B cell (primary cell): ENCODE measurements at regions not wholly inside any gene's neighbourhood (a gene's known extent, or its start where the extent isn't known, plus 50 kb on each side); places are given as distances from the start of the nearest gene placed in this dataset.
A peak's percentile ranks its signal among the peaks of the same experiment; 100 is the strongest.

Source experiments
- ATAC-seq: fragments of 200-7000 bp; cut with Tn5 transposase; one replicate; pipeline ENCODE4 v1.10.0; 2021; ENCODE audit warnings: low read depth, mild to moderate bottlenecking, moderate number of reproducible peaks, moderate library complexity
- CTCF ChIA-PET: fragments of 350-600 bp; sonication (Branson Sonifier 250); formaldehyde crosslinking; loops from one replicate; lab custom pipeline; 2021; ENCODE audit warnings: antibody characterized with exemption, inconsistent platforms; lab: Charles Lee
- POLR2A ChIA-PET: fragments of 350-600 bp; sonication (Branson Sonifier 250); formaldehyde crosslinking; loops from one replicate; lab custom pipeline; 2021; ENCODE audit warnings: antibody characterized with exemption; lab: Charles Lee
- DNase-seq: peaks from one replicate; pipeline ENCODE4 v3.0.0; 2013
- H2AFZ ChIP-seq: 2 replicates; pipeline ENCODE4 v1.6.1; 2012; ENCODE audit warnings: mild to moderate bottlenecking, low read depth, low read length; ENCODE audit not compliant: insufficient read depth, poor library complexity, severe bottlenecking
- H3K27ac ChIP-seq, 2 donors: 1 replicate in 1 of 2; 2 replicates in 1 of 2; pipeline ENCODE4 v1.5.1; 2012 to 2013; ENCODE audit warnings: low read length in 2 of 2, mild to moderate bottlenecking in 2 of 2, moderate library complexity in 1 of 2
- H3K27me3 ChIP-seq, 4 experiments: fragments of 200-600 bp in 1 of 4; sonication (generic) in 1 of 4; replicated peaks in 1 of 4; 1 replicate in 2 of 4; 2 replicates in 2 of 4; pipeline versions ENCODE4 v1.6.1 to v1.7.0; 2013 to 2016; ENCODE audit warnings: low read length in 3 of 4, mild to moderate bottlenecking in 2 of 4, mixed read lengths in 1 of 4, moderate library complexity in 1 of 4; ENCODE audit not compliant: insufficient read depth in 4 of 4, control insufficient read depth in 3 of 4; ENCODE audit errors: control extremely low read depth in 1 of 4
- H3K36me3 ChIP-seq, 2 experiments: replicated peaks in 1 of 2; 1 replicate in 1 of 2; 2 replicates in 1 of 2; pipeline versions ENCODE4 v1.6.1 to v1.7.1; 2013; ENCODE audit warnings: low read length in 1 of 2; ENCODE audit not compliant: insufficient read depth in 2 of 2, control insufficient read depth in 1 of 2; ENCODE audit errors: control extremely low read depth in 1 of 2, extremely low read depth in 1 of 2
- H3K4me1 ChIP-seq, 2 donors: fragments of 200-600 bp in 1 of 2; sonication (generic) in 1 of 2; 1 replicate in 1 of 2; 2 replicates in 1 of 2; pipeline versions ENCODE4 v1.5.1 to v1.6.1; 2013 to 2017; ENCODE audit warnings: low read length in 2 of 2; ENCODE audit not compliant: control insufficient read depth in 2 of 2, insufficient read depth in 2 of 2
- H3K4me2 ChIP-seq: replicated peaks from 2 replicates; pipeline ENCODE3; 2012; ENCODE audit warnings: mild to moderate bottlenecking, low read depth, low read length; ENCODE audit not compliant: poor library complexity, severe bottlenecking
- H3K4me3 ChIP-seq, 5 experiments: fragments of 200-600 bp in 1 of 5; sonication (generic) in 1 of 5; 1 replicate in 3 of 5; 2 replicates in 2 of 5; pipeline versions ENCODE4 v1.5.1 to v1.7.0; 2011 to 2016; ENCODE audit warnings: low read length in 4 of 5, mild to moderate bottlenecking in 4 of 5, low read depth in 2 of 5, control low read depth in 1 of 5, moderate library complexity in 1 of 5; ENCODE audit not compliant: insufficient read depth in 1 of 5; ENCODE audit errors: control extremely low read depth in 1 of 5, extremely low read depth in 1 of 5
- H3K79me2 ChIP-seq: fragments of 200-600 bp; sonication (generic); one replicate; pipeline ENCODE4 v1.6.0; 2016; ENCODE audit warnings: low read length; ENCODE audit not compliant: control insufficient read depth, insufficient read depth
- H3K9ac ChIP-seq: fragments of 200-600 bp; sonication (generic); 2 replicates; pipeline ENCODE4 v1.6.1; 2017; ENCODE audit warnings: mild to moderate bottlenecking, low read length, moderate library complexity
- H3K9me3 ChIP-seq, 3 donors: one replicate each; pipeline versions ENCODE4 v1.6.1 to v1.7.1; 2013; ENCODE audit warnings: low read length in 2 of 3; ENCODE audit not compliant: control insufficient read depth in 2 of 3, insufficient read depth in 1 of 3; ENCODE audit errors: control extremely low read depth in 1 of 3
- H4K20me1 ChIP-seq: 2 replicates; pipeline ENCODE4 v1.6.0; 2012; ENCODE audit warnings: mild to moderate bottlenecking, low read length; ENCODE audit not compliant: insufficient read depth, control insufficient read depth, poor library complexity, severe bottlenecking
- H3K27ac Mint-ChIP-seq: one replicate; pipeline ENCODE4 v1.8.0; 2021; ENCODE audit warnings: mixed read lengths
- H3K27me3 Mint-ChIP-seq: one replicate; pipeline ENCODE4 v1.8.0; 2021; ENCODE audit warnings: mixed read lengths
- H3K4me1 Mint-ChIP-seq: one replicate; pipeline ENCODE4 v1.8.0; 2021; ENCODE audit warnings: mixed read lengths
- H3K4me3 Mint-ChIP-seq: one replicate; pipeline ENCODE4 v1.8.0; 2021; ENCODE audit warnings: mixed read lengths
- H3K9me3 Mint-ChIP-seq: one replicate; pipeline ENCODE4 v1.8.0; 2022; ENCODE audit warnings: mixed read lengths; ENCODE audit not compliant: insufficient read depth
- CTCF ChIP-seq: fragments of 200-600 bp; IDR thresholded peaks from one replicate; pipeline ENCODE4 v1.8.0; 2022; ENCODE audit warnings: antibody characterized with exemption, mild to moderate bottlenecking
- EZH2 ChIP-seq: IDR thresholded peaks from 2 replicates; pipeline ENCODE4 v1.6.1; 2012; ENCODE audit warnings: borderline replicate concordance, low read depth, mild to moderate bottlenecking, moderate library complexity, low read length; ENCODE audit not compliant: insufficient read depth, poor library complexity, severe bottlenecking
- WGBS: methylation state at CpG from one replicate; pipeline ENCODE4 v1.1.5; 2013; ENCODE audit warnings: missing lambda C conversion rate; ENCODE audit not compliant: insufficient coverage; 5-methylcytosine and 5-hydroxymethylcytosine counted together
- intact Hi-C: fragments of 100-400 bp; cut with micrococcal nuclease; formaldehyde crosslinking; loops from one replicate; pipeline ENCODE4 v1.10.0; 2022

- H4K20me1 ChIP-seq: no peaks in the 10 kb centered on the region
- H3K4me3 ChIP-seq: peak overlapping the region in 3 of 5 experiments; percentile 18 to 48 (median 24)
- H3K27me3 ChIP-seq: no peaks in the 10 kb centered on the region
- peaks cover 65 to 66% of the 10 kb centered on the region in 2 donors for H3K4me1 ChIP-seq
- no peaks in the 10 kb centered on the region for H3K36me3 ChIP-seq
- peaks cover 9% of the 10 kb centered on the region for H3K79me2 ChIP-seq
- peak overlapping the region; percentile 67 for H3K4me2 ChIP-seq
- DNase-seq: peak; percentile 69
- no peaks in the 10 kb centered on the region for H3K9me3 ChIP-seq
- POLR2A ChIA-PET: interaction anchor here (0.6 to 2.8 kb wide), 5 partner anchors 21 to 438 kb away, joined by 3 to 12 read pairs (median 4); partner anchors contain the start of gene GPBP1
- CTCF ChIA-PET: interaction anchor here (0.8 to 2.6 kb wide), 11 partner anchors 9 to 465 kb away, joined by 3 to 11 read pairs (median 4); no protein-coding TSS in a partner anchor
- peak overlapping the region; percentile 42 for H3K9ac ChIP-seq
- intact Hi-C loops: loop anchor here (2.0 to 5.0 kb wide), 6 partner anchors 34 to 324 kb away; no protein-coding TSS in a partner anchor
- no peaks in the 10 kb centered on the region for H3K27me3 Mint-ChIP-seq
- TF ChIP-seq CTCF (no peak), EZH2 (no peak)
- H3K27ac ChIP-seq: peak overlapping the region; percentile 79 to 91
- WGBS: 0% methylated on average over 7 of the region's 9 CpGs
- peak; percentile 57 for ATAC-seq
- H2AFZ ChIP-seq: peak overlapping the region; percentile 61
- peak overlapping the region; percentile 73 for H3K4me3 Mint-ChIP-seq
- peak overlapping the region; percentile 87 for H3K27ac Mint-ChIP-seq
- no peaks in the 10 kb centered on the region for H3K9me3 Mint-ChIP-seq
- H3K4me1 Mint-ChIP-seq: peaks cover 66% of the 10 kb centered on the region
Measured at GRCh38 chr5:56735849-56736641, 79.3 kb upstream of the MAP3K1 start.
